Middle frontal gyrus (tissue), 1 donor: ENCODE measurements at regions not wholly inside any gene's neighbourhood (a gene's known extent, or its start where the extent isn't known, plus 50 kb on each side); places are given as distances from the start of the nearest gene placed in this dataset.

ENCODE experiments used
- DNase-seq: peaks from one replicate; pipeline ENCODE4 v3.0.0-alpha.2; 2015; ENCODE audit warnings: low spot score; ENCODE audit errors: extremely low spot score

DNA sequence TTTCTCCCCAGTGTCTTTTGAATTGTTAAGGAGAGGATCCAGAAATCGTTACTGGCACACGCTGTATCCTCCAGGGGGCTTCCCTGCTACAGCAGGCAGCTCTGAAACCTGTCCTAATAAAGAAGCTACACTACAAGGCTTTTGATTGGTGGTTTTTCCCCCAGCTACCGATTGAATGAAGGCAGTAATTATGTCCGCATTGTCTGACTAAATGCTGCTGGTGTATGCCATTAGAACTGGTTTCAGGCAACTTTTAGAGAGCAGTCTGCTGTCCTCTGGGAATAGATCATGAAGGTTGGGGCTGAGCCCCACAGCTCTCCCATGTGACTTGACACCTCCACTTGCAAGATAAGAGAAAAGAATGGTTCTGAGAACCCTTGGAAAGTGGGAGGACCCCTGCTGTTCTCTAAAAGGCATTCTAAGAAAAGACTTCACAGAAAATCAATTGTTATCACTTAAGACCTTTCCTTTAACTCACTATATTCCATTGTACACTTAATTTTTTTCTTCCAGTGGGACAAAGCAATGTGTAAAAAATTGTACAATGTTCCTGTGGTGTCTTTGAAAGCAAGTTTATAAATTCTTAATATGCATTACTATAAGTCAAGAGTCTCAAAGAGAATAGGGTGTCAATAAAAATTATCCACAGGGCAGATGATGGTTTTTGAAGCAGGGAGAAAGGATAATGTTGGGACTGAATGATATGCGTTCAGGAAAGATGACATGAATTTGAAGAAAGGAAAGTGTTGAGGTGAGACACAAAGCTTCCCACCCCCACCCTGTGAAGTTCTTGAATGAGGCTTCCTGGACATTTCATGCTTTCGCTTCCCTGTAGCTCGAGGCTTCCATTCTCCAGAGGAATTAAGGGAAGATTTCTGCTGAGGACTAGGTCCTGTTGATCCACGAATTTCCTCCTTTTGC, 53.0 kb upstream of the DAZL start:
- DNase-seq = no peak

DNA sequence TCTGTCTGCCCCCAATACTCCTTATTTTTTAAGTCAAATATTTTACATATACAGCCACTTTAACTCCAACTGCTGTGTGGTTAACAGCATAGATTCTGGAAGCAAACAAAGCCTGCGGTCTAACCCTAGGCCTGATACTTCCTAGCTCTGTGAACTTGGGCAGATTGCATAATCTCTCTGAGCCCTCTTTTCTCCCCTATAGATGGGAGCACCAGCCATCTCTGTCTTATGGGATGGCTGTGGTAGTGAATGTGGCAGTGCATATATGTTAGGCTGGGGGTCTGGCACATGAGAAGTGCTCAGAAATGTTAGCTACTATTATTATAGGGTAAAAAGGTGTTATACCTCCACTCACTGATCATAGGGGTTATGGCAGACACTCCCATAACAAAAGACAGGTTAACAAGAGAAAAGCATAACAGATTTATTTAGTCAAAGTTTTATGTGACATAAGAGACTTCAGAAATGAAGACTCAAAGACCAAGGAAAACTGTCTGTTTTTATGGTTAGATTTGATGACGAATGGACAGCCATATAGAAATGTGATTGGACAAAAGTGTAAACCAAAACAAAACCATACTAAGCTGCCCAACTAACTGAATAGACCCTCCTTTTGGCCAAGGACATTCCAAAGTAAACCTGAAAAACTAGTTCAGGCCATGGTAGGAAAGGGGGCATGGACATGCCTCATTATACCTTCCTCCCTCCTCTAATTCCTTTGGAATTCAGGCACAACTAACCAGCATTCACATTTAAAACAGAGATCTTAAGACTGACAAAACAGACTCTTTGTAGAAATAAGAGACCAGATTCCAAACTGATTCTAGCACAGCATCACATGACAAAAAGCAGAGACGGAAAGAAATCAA, 53.9 kb upstream of the DAZL start:
- no peak for DNase-seq

- no peak for DNase-seq
Observed at GRCh38 chr3:16663854-16664712, 58.9 kb upstream of the DAZL start.

DNA sequence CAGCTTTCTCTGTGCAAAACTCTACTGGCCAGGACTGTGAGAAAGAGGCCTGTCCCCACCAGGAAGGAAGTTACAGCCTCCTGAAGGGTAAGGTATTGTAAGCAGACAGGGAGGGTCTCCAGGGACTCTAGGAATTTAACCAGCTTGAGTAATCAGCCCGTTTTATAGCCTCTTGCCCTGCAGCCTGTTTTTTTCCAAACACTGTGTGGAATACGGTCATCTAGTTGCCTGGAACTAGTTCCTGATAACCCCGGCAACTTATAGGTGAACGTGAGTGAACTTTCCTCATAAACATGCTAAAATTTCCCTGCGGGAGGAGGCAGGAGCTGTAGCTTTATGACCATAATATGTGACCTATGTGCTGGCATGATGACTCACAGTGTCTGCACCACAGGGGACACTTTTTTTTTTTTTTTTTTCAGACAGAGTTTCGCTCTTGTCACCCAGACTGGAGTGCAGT, 60.1 kb upstream of the DAZL start:
- no peak for DNase-seq

DNA sequence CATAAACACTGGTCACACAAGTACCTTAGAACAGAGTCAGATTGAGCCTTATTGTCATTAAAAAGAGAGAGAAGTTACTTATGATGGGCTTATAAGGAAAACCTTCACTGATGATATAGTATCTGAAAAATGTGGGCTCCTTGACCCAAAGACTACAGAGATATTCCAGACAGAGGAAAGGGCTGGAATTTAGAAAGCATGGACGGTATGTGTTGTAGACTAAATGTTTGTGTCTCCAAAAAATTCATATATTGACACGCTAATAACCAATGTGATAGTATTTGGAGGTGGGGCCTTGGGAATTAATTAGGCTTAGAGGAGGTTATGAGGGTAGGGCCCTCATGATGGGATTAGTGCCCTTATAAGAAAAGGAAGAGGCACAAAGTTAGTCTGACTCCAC, 61.0 kb upstream of the DAZL start:
- DNase-seq = no peak

DNA sequence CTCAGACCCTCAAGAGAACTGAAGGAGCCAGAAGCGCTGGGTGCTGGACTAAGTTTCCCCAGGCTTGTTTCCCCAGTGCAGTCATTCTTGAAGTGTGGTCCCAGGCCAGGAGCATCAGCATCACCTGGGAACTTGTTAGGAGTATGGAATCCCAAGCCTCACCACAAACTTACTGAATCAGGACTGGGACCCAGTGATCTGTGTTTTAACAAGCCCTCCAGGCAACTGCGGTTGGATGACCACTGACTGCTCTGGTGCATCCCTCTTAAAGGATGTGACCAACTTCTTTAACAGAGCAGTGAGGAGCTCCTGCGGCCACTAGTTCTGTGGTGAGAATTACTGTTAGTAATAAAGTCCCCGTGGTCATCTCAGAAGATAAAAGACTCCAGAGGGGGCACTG, 62.4 kb upstream of the DAZL start:
- no peak for DNase-seq

- DNase-seq = no peak
Observed at GRCh38 chr3:16668776-16669545, 63.7 kb upstream of the DAZL start.

DNA sequence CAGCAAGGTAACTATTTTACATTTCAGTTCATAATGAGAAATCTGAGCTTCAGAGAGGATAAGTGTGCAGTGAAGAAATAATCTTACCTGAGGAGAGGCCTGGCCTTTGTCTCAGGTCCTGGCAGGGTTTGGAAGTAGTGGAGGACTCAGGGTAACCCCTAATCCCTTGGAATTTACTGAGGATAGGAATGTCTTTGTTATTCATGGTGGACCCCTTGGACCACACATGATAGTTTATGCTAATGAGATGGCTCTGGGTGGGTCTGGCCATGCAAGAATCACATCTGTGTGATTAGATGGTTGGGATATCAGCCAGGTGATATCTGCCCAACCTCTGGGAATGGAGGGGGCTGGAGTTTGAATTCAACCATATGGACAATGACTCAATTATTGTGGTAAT, 65.0 kb upstream of the DAZL start:
- DNase-seq = no peak

- no peak for DNase-seq
Observed at GRCh38 chr3:16671690-16672089, 66.5 kb upstream of the DAZL start.

DNA sequence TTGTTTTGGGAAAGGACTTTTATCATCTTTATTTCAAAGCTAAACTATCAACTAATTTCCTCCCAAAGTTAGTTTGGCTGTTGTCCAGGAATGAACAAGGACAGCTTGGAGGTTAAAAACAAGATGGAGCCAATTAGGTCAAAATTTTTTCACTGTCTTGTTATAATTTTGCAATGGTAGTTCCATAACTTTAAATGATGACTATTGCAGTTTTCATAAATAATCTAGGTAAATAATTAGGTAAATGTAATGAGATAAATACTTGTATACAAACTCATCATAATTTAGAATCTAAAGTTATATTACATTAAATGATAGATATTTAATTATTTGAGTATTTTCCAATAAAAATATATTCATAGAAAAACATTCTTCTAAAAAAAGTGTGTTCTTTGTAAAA, 68.3 kb upstream of the DAZL start:
- DNase-seq = no peak

- DNase-seq = no peak
Observed at GRCh38 chr3:16675805-16676204, 70.6 kb upstream of the DAZL start.

GRCh38 chr3:16686679-16687078, 81.5 kb upstream of the DAZL start:
- DNase-seq = no peak

DNA sequence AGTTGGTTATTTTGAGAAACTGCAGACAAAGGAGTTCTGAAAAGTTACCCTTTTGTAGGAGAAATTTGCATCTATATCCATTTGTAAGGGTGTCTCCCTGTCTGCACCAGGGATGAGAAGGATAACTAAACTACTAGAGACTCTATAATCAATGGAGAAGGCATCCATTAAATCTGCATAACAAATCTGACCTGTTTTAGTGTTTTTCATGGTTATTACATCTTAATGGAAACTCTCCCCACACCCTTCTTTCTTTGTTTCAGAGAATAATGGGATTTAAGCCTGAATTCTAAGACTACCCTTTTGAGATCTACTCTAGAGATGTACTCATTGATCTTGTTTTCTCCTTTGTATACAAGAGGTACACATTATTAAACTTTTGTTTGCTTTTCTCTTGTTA, 82.0 kb upstream of the DAZL start:
- no peak for DNase-seq

GRCh38 chr3:16692486-16693344, 87.5 kb upstream of the DAZL start:
- DNase-seq = no peak

- no peak for DNase-seq
Observed at GRCh38 chr3:16693820-16694219, 88.6 kb upstream of the DAZL start.

DNA sequence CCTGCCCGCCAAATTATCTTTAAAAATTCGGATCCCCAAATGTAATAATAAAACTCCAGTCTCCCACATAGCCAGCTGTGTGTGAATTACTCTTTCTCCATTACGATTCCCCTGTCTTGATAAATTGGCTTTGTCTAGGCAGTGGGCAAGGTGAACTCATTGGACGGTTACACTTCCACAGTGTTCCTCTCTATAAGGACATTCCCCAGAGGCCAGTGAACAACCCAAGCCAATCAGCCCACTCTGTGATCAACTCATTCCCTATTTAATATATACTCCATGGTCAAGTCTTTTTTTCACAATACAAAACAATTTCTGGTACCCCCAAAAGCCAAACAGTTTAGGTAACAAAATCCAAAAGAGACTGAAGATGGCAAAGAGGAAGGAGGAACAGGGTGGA, 90.5 kb upstream of the DAZL start:
- DNase-seq = no peak

GRCh38 chr3:16697443-16698147, 92.4 kb upstream of the DAZL start:
- DNase-seq = no peak

- DNase-seq = no peak
Observed at GRCh38 chr3:16700651-16701050, 95.4 kb upstream of the DAZL start.

DNA sequence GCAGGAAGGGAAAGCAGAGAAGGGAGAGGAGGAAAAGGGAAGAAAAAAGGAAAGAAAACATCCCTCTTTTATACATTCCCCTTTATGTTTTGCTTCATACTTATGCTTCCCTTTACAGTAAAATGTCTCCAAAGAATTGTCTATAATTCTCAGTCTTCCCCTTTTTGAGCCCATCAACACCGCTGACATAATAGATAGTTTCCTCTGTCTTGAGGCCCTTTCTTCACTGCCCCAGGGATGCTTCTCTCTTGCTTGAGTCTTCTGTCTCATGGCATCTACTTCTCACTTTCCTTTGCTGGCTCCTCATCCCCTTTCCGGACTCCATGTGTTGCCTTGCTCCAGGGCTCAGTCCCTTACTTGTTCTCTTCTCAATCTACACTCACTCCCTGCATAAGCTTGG, 99.7 kb upstream of the DAZL start:
- DNase-seq = no peak
